ENCODE measurements at regions not wholly inside any gene's neighbourhood (a gene's known extent, or its start where the extent isn't known, plus 50 kb on each side); places are given as distances from the start of the nearest gene placed in this dataset.

- ATAC-seq = no peak
- intact Hi-C loops (cut with DNase I) = no loop called here
- no peak for DNase-seq (ENCODE audit: missing footprints)
Measured at GRCh38 chr6:126419901-126420300, 80.0 kb downstream of the CENPW start.

GRCh38 chr6:126422912-126423311 is 83.0 kb downstream of the CENPW start:
- intact Hi-C loops (cut with DNase I) = no loop called here
- no peak for ATAC-seq

GRCh38 chr6:126427713-126428112 is 87.8 kb downstream of the CENPW start:
- intact Hi-C loops (cut with DNase I) = no loop called here
- no peak for DNase-seq (ENCODE audit: missing footprints)
- ATAC-seq = no peak

More at GRCh38 chr6:126422912-126423311, 83.0 kb downstream of the CENPW start:
- DNase-seq (ENCODE audit: missing footprints) = no peak

- ATAC-seq = no peak
- intact Hi-C loops (cut with DNase I) = no loop called here
- DNase-seq (ENCODE audit: missing footprints) = no peak
Measured at GRCh38 chr6:126429866-126430265, 90.0 kb downstream of the CENPW start.

- DNase-seq (ENCODE audit: missing footprints) (no peak), ATAC-seq (no peak)
- intact Hi-C loops (cut with DNase I) = no loop called here
Measured at GRCh38 chr6:126432564-126432963, 92.6 kb downstream of the CENPW start.

GRCh38 chr6:126433927-126434326 is 94.0 kb downstream of the CENPW start:
- ATAC-seq (no peak), DNase-seq (ENCODE audit: missing footprints) (no peak)
- intact Hi-C loops (cut with DNase I) = no loop called here

GRCh38 chr6:126437205-126437604 is 97.3 kb downstream of the CENPW start:
- intact Hi-C loops (cut with DNase I) = no loop called here
- ATAC-seq = no peak
- no peak for DNase-seq (ENCODE audit: missing footprints)

GRCh38 chr6:126439040-126439439 is 99.1 kb downstream of the CENPW start:
- intact Hi-C loops (cut with DNase I) = no loop called here
- no peak for ATAC-seq
- DNase-seq (ENCODE audit: missing footprints) = no peak

- intact Hi-C loops (cut with DNase I) = no loop called here
- ATAC-seq (no peak), DNase-seq (ENCODE audit: missing footprints) (no peak)
Measured at GRCh38 chr6:126440923-126441322, 101.0 kb downstream of the CENPW start.

- ATAC-seq (no peak), DNase-seq (ENCODE audit: missing footprints) (no peak)
- intact Hi-C loops (cut with DNase I) = no loop called here
Measured at GRCh38 chr6:126444659-126445273, 104.9 kb downstream of the CENPW start.

- DNase-seq (ENCODE audit: missing footprints) (no peak), ATAC-seq (no peak)
- intact Hi-C loops (cut with DNase I) = no loop called here
Measured at GRCh38 chr6:126446248-126446647, 106.3 kb downstream of the CENPW start.

GRCh38 chr6:126447367-126447766 is 107.5 kb downstream of the CENPW start:
- DNase-seq (ENCODE audit: missing footprints) = no peak
- ATAC-seq = no peak
- intact Hi-C loops (cut with DNase I) = no loop called here

- intact Hi-C loops (cut with DNase I) = no loop called here
- DNase-seq (ENCODE audit: missing footprints) (no peak), ATAC-seq (no peak)
Measured at GRCh38 chr6:126461045-126461444, 121.1 kb downstream of the CENPW start.

GRCh38 chr6:126464245-126464644 is 124.3 kb downstream of the CENPW start:
- intact Hi-C loops (cut with DNase I) = no loop called here
- ATAC-seq = no peak
- no peak for DNase-seq (ENCODE audit: missing footprints)

GRCh38 chr6:126475449-126475848 is 135.5 kb downstream of the CENPW start:
- ATAC-seq = no peak
- intact Hi-C loops (cut with DNase I) = no loop called here

GRCh38 chr6:126477678-126478077 is 137.8 kb downstream of the CENPW start:
- intact Hi-C loops (cut with DNase I) = no loop called here
- ATAC-seq = no peak
- no peak for DNase-seq (ENCODE audit: missing footprints)

More at GRCh38 chr6:126475449-126475848, 135.5 kb downstream of the CENPW start:
- DNase-seq (ENCODE audit: missing footprints) = no peak

GRCh38 chr6:126480268-126480667 is 140.4 kb downstream of the CENPW start:
- intact Hi-C loops (cut with DNase I) = no loop called here
- no peak for DNase-seq (ENCODE audit: missing footprints)
- ATAC-seq = no peak

- no peak for ATAC-seq
- no peak for DNase-seq (ENCODE audit: missing footprints)
- intact Hi-C loops (cut with DNase I) = no loop called here
Measured at GRCh38 chr6:126481319-126481718, 141.4 kb downstream of the CENPW start.

GRCh38 chr6:126504792-126505191 is 164.9 kb downstream of the CENPW start:
- ATAC-seq = no peak
- no peak for DNase-seq (ENCODE audit: missing footprints)
- intact Hi-C loops (cut with DNase I) = no loop called here

- DNase-seq (ENCODE audit: missing footprints) (no peak), ATAC-seq (no peak)
- intact Hi-C loops (cut with DNase I) = no loop called here
Measured at GRCh38 chr6:126513198-126513597, 173.3 kb downstream of the CENPW start.

- no peak for ATAC-seq
- intact Hi-C loops (cut with DNase I) = no loop called here
- no peak for DNase-seq (ENCODE audit: missing footprints)
Measured at GRCh38 chr6:126516411-126516810, 176.5 kb downstream of the CENPW start.

All from Right ventricle myocardium inferior (tissue), 1 donor.